ENCODE measurements at regions not wholly inside any gene's neighbourhood (a gene's known extent, or its start where the extent isn't known, plus 50 kb on each side); places are given as distances from the start of the nearest gene placed in this dataset.
"Not testable (repeated sequence)": the region's sequence is repeated elsewhere in the genome, so short reads cannot be mapped to it uniquely, and the experiment has no call there.

DNA sequence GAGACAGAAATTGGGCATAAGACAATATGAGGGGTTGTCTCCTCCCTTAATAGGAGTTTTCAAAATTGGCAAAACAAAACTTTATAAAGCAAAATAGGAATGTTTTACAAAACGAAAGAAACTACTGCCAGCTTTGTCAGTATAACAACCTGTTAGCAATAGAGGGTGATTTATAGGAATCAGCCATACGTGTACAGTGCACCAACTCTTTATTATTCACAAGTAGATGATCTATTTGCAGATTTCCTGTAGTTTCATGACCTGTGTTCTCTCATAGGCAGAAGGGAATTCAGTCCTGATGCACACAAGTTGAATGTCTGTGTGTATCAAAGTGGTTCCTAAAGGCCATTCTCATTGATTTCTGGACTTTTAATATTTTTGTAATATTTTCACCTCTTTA lies 116.3 kb downstream of the MFAP3L start:
- Mint-ChIP-seq H3K4me1 (ENCODE audit: low read depth) (no peaks in the 10 kb centered on the region), H3K9me3 (no peaks in the 10 kb centered on the region), H3K36me3 (ENCODE audit: insufficient read depth in 2 of 2) (no peaks in the 10 kb centered on the region), H3K27me3 (ENCODE audit: low read depth) (no peaks in the 10 kb centered on the region), H3K4me3 (no peak overlapping the region), H3K27ac (no peak overlapping the region)
- DNase-seq (no peak), ATAC-seq (replicated peaks in 1 of 2) (no peak)

DNA sequence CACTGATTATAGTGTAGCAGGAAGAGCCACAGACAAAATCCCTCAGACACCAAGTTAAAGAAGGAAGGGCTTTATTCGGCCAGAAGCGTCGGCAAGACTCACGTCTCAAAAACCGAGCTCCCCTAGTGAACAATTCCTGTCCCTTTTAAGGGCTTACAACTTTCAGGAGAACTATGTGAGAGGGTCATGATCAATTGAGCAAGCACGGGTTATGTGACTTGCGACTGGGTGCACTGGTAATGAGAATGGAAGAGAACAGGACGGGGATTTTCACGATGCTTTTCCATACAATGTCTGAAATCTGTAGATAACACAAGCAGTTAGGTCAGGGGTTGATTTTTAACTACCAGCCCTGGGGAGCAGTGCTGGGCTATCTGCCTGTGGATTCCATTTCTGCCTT lies 116.7 kb downstream of the MFAP3L start:
- Mint-ChIP-seq H3K4me3 (no peak overlapping the region), H3K9me3 (no peaks in the 10 kb centered on the region), H3K27ac (no peak overlapping the region), H3K36me3 (ENCODE audit: insufficient read depth in 2 of 2) (no peaks in the 10 kb centered on the region), H3K27me3 (ENCODE audit: low read depth) (no peaks in the 10 kb centered on the region), H3K4me1 (ENCODE audit: low read depth) (no peaks in the 10 kb centered on the region)
- no peak for DNase-seq
- no peak for ATAC-seq (replicated peaks in 1 of 2)

DNA sequence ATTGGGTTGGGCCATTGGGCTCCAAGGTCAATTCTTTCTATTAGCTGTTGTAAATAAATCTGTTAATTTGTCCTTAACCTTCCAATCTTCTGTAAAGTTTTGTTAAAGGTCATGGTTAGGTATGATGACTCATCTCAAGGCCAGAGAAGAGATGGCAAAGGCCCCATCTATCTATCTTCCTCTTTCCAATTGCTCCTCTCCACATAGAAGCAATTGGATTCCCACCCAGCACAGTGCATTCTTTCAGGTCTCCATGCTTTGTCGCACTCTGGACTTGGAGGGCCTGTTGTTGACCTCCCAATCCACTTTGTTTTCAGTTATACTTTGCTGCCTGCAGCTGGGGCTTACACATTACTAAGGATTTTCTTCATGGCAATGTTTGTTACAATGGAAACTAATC lies 118.5 kb downstream of the MFAP3L start:
- no peak for DNase-seq
- Mint-ChIP-seq H3K4me3 (no peak overlapping the region), H3K36me3 (ENCODE audit: insufficient read depth in 2 of 2) (no peaks in the 10 kb centered on the region), H3K9me3 (no peaks in the 10 kb centered on the region), H3K4me1 (ENCODE audit: low read depth) (no peaks in the 10 kb centered on the region), H3K27ac (no peak overlapping the region), H3K27me3 (ENCODE audit: low read depth) (peaks cover 8% of the 10 kb centered on the region)
- ATAC-seq (replicated peaks in 1 of 2): no peak

DNA sequence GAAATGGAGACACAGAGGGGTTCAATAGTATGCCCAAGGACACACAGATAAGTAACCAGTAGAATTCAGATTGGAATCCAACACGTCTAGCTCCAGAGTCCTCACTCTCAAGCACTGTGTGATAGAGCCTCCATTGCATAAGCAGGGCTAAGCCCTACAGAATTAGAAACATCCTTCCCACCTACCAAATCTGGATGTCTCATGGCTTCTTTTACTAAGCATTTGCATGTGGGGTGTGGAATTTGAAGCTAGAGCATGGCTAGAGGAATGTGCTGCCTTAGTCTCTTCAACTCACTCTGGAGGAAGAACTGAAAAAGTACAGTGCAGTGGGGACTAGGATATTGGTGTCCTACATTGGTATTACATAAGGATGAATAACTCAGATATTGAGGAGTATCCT lies 119.4 kb downstream of the MFAP3L start:
- Mint-ChIP-seq H3K27ac (no peak overlapping the region), H3K36me3 (ENCODE audit: insufficient read depth in 2 of 2) (no peaks in the 10 kb centered on the region), H3K4me1 (ENCODE audit: low read depth) (no peaks in the 10 kb centered on the region), H3K4me3 (no peak overlapping the region), H3K27me3 (ENCODE audit: low read depth) (peaks cover 8% of the 10 kb centered on the region), H3K9me3 (no peaks in the 10 kb centered on the region)
- no peak for ATAC-seq (replicated peaks in 1 of 2)
- no peak for DNase-seq

DNA sequence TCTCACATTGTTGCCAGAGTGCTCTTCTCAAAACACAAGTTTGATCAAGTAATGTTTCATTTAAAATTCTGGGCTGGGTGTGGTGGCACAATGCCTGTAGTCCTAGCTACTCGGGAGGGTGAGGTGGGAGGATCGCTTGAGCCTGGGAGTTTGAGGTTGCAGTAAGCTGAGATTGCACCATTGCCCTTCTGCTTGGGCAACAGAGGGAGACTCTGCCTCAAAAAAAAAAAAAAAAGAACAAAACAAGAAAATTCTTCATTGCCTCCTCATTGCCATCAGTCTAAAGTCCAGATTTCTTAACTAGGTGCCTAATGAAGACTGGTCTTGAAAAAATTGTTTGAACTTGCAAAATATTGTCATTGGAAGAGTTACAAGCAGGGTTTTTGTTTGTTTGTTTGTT lies 120.1 kb downstream of the MFAP3L start:
- H3K4me3 Mint-ChIP-seq: no peak overlapping the region
- no peaks in the 10 kb centered on the region for H3K9me3 Mint-ChIP-seq
- H3K27ac Mint-ChIP-seq: no peak overlapping the region
- H3K27me3 Mint-ChIP-seq (ENCODE audit: low read depth): peaks cover 8% of the 10 kb centered on the region
- ATAC-seq (replicated peaks in 1 of 2): no peak
- no peak for DNase-seq
- H3K36me3 Mint-ChIP-seq (ENCODE audit: insufficient read depth in 2 of 2): no peaks in the 10 kb centered on the region
- H3K4me1 Mint-ChIP-seq (ENCODE audit: low read depth): no peaks in the 10 kb centered on the region

DNA sequence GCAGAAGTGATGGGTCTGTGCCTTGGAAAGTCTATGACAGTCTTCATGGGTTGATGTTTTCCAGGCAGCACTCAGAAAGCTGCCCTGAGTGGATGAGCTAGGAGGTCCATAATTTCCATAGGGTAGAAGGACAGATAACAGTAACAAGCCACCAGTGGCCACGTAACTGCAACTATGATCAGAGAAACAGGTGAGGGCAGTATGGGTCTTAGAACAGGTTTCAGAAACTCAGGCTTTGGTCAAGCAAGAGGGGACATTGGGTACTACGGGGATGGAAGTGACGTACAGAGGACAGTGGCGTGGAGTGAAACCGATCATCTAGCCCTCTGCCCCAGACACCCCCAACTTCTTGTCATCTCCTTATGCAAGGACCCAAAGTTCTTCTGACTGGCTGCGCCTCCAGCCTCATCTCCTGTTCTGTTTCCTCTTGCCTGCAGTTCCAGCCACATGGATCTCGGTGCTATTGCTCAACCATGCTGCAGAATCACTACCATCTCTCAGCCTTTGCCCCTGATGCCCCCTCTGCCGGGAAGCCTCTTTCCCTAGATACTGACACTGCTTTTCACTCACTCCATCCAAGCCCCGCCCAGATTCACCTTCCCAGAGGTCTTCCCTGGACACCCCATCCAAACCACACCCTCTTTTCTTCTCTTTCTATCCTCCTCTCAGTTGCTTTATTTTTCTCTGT lies 123.4 kb downstream of the MFAP3L start:
- DNase-seq (no peak), ATAC-seq (replicated peaks in 1 of 2) (no peak)
- Mint-ChIP-seq H3K27me3 (ENCODE audit: low read depth) (peaks cover 8% of the 10 kb centered on the region), H3K4me1 (ENCODE audit: low read depth) (no peaks in the 10 kb centered on the region), H3K27ac (no peak overlapping the region), H3K4me3 (no peak overlapping the region), H3K36me3 (ENCODE audit: insufficient read depth in 2 of 2) (no peaks in the 10 kb centered on the region), H3K9me3 (no peaks in the 10 kb centered on the region)

DNA sequence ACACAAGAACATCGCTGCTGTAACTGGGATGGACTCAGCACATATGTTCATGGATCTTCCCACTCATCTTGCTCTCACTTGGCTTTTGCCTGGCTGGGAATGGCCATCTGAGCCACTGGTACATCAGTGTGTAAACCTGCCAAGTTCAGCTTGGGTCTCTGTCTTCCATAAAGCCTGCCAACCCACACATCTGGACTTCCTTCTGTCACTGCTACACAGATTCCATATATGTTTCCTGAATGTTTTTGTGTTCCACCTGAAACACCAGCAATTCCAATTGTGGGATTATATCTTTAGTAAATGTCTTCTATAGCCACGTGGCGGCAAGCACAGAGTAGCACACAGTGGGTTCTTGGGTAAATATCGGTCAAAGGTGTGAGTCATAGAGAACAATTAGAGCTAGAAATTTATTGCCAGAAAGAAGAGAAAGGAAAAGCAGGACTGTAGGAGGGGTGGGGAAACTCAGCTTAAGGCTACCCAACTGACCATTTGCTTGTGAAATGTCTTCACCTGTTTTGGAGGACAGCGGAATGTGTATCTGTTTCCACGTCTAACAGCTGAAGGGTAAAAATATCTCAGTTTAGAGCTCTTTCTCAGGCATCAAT lies 125.9 kb downstream of the MFAP3L start:
- Mint-ChIP-seq H3K27me3 (ENCODE audit: low read depth) (peaks cover 8% of the 10 kb centered on the region), H3K27ac (no peak overlapping the region), H3K4me1 (ENCODE audit: low read depth) (no peaks in the 10 kb centered on the region), H3K36me3 (ENCODE audit: insufficient read depth in 2 of 2) (no peaks in the 10 kb centered on the region), H3K4me3 (no peak overlapping the region), H3K9me3 (no peaks in the 10 kb centered on the region)
- ATAC-seq (replicated peaks in 1 of 2): no peak
- no peak for DNase-seq

DNA sequence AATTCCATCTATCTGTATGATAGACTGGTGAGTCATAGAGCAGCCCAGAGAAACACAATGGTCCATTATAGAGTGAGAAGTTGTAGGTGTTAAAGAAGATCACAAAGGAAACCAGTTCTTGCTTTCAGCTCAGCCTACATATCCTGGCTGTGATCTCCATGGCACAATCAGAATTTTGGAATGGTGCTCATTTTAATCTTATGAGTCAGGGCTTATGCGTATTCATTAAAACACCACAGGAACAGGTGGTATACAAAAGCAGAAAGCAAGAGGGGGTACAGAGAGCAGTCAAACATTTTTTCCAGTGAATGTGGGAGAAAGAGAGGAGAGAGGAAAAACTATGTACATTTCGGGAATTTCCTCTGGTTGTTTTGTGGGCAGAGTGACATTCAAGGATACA lies 126.9 kb downstream of the MFAP3L start:
- ATAC-seq (replicated peaks in 1 of 2): no peak

DNA sequence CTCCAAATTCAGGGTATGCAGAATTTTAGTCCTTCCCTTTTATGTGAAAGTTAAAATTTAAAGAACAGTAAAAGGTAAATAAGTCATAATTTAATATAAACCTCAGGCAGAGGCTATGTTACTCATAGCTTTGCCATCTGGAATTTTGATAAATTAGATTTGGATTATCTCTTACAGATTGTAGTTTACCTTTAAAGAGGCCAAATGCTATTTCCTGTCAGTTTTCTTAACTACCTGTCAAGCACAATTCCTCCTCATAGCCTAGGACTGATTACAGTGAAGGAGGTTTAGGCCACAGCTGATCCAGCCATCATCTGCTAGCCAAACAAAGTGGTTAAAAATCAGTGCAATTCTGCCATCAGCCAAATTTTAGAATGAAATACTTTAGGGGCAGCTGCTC lies 128.1 kb downstream of the MFAP3L start:
- Mint-ChIP-seq H3K4me3 (no peak overlapping the region), H3K4me1 (ENCODE audit: low read depth) (no peaks in the 10 kb centered on the region), H3K9me3 (no peaks in the 10 kb centered on the region), H3K27me3 (ENCODE audit: low read depth) (peaks cover 3% of the 10 kb centered on the region), H3K27ac (no peak overlapping the region), H3K36me3 (ENCODE audit: insufficient read depth in 2 of 2) (no peaks in the 10 kb centered on the region)
- ATAC-seq (replicated peaks in 1 of 2): no peak
- no peak for DNase-seq

More for the DNA sequence above, 126.9 kb downstream of the MFAP3L start:
- no peak for DNase-seq
- H3K36me3 Mint-ChIP-seq (ENCODE audit: insufficient read depth in 2 of 2): no peaks in the 10 kb centered on the region
- no peaks in the 10 kb centered on the region for H3K9me3 Mint-ChIP-seq
- no peaks in the 10 kb centered on the region for H3K4me1 Mint-ChIP-seq (ENCODE audit: low read depth)
- H3K27me3 Mint-ChIP-seq (ENCODE audit: low read depth): peaks cover 8% of the 10 kb centered on the region
- H3K4me3 Mint-ChIP-seq: no peak overlapping the region
- H3K27ac Mint-ChIP-seq: no peak overlapping the region

DNA sequence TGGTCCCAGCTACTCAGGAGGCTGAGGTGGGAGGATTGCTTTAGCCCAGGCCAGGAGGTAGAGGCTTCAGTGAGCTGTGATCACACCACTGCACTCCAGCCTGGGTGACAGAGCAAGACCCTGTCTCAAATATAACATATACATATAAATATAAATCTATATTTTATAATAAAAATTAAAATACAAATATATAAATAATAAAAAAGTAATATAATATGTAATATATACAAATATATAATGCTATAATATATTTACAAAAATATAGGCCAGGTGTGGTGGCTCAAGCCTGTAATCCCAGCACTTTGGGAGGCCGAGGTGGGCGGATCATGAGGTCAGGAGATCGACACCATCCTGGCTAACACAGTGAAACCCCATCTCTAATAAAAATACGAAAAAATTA lies 131.4 kb downstream of the MFAP3L start:
- H3K4me1 Mint-ChIP-seq (ENCODE audit: low read depth); DNase-seq; H3K27ac Mint-ChIP-seq; H3K4me3 Mint-ChIP-seq; ATAC-seq (replicated peaks in 1 of 2); H3K9me3 Mint-ChIP-seq; H3K36me3 Mint-ChIP-seq (ENCODE audit: insufficient read depth in 2 of 2); H3K27me3 Mint-ChIP-seq (ENCODE audit: low read depth): not testable (repeated sequence)

DNA sequence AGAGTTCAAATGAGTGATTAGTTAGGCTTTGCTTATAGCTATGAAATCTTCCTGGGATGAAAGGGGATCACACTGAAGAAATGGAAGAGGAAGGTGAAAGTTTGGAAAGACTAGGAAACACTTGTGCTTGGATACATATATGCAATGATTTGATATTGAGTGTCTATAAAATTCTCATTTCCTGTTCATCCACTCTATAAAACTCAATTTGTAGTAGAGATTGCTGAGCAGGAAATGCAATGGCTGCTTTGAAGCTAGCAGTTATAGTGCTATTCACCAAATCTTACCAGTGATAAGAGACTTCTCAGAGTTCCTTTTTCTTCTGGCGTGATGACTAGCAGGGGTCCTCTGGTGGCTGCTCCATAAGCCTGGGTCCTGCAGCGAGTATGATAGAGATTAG lies 128.1 kb upstream of the HPF1 start:
- Mint-ChIP-seq H3K9me3 (peaks cover 0 to 4% of the 10 kb centered on the region in 2 donors), H3K36me3 (ENCODE audit: insufficient read depth in 2 of 2) (peaks cover 0 to 2% of the 10 kb centered on the region in 2 donors), H3K4me3 (no peak overlapping the region), H3K4me1 (ENCODE audit: low read depth) (no peaks in the 10 kb centered on the region), H3K27me3 (ENCODE audit: low read depth) (no peaks in the 10 kb centered on the region), H3K27ac (no peak overlapping the region)
- no peak for DNase-seq
- ATAC-seq (replicated peaks in 1 of 2): no peak

DNA sequence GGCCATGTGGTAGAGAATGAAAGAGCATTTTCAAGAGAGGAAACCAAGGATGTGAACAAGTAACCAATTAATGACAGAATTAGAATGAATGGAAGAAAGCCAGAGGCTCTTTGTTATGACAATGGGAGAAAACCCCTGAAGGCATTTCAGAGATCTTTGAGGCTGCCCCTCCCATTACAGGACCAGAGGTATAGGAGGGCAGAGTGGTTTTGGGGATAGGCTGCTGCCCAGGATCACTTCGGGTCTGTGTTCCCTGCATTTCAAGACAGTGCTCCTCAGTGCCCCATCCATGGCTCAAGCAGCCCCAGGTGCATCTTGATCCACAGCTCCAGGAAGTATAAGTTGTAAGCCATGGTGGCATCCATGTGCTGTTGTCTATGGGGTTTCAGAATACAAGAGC lies 124.0 kb upstream of the HPF1 start:
- DNase-seq: no peak
- H3K4me1 Mint-ChIP-seq (ENCODE audit: low read depth): no peaks in the 10 kb centered on the region
- H3K27ac Mint-ChIP-seq: no peak overlapping the region
- peaks cover 5% of the 10 kb centered on the region for H3K27me3 Mint-ChIP-seq (ENCODE audit: low read depth)
- no peak overlapping the region for H3K4me3 Mint-ChIP-seq
- no peak for ATAC-seq (replicated peaks in 1 of 2)
- H3K36me3 Mint-ChIP-seq (ENCODE audit: insufficient read depth in 2 of 2): no peaks in the 10 kb centered on the region
- no peaks in the 10 kb centered on the region for H3K9me3 Mint-ChIP-seq

DNA sequence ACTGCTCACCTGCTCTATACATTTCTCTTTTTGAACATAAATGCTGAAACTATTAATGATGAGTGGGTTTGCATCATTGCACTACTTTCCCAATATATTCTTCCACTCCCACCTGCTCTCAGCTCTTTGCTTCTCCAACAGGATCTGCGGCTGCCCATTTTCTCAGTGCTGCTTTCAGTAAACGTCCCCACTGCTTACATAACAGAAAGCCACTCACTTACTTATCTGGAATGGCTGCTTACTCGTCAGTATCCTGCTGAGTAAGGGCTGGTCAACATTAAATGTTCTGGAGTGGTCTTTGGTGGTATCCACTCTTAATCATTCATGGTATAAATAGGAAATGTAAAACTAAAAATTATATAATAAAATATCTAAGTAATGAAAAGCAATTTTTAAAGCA lies 112.8 kb upstream of the HPF1 start:
- DNase-seq (no peak), ATAC-seq (replicated peaks in 1 of 2) (no peak)
- Mint-ChIP-seq H3K27ac (no peak overlapping the region), H3K27me3 (ENCODE audit: low read depth) (no peaks in the 10 kb centered on the region), H3K9me3 (no peaks in the 10 kb centered on the region), H3K4me1 (ENCODE audit: low read depth) (no peaks in the 10 kb centered on the region), H3K36me3 (ENCODE audit: insufficient read depth in 2 of 2) (no peaks in the 10 kb centered on the region), H3K4me3 (no peak overlapping the region)

DNA sequence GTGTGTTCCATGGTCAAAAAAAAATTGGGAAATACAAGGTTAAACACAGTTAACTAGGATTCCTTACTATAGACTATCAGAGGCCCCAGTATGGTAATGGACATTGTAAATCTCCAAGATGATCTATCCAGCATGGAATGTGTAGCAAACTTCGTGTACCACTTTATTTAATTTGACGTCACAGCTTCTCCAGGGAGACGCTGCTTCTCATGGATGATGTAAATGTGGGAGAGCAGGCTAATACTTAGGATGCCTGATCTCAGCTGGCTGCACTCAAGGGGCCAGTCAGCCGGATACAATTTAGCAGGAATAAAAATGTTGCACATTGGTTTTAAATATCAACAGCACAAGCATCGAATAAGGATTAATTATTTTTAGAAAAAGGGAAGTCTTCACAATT lies 111.7 kb upstream of the HPF1 start:
- ATAC-seq (replicated peaks in 1 of 2) (no peak), DNase-seq (no peak)
- H3K4me1 Mint-ChIP-seq (ENCODE audit: low read depth): no peaks in the 10 kb centered on the region
- H3K4me3 Mint-ChIP-seq: no peak overlapping the region
- H3K27me3 Mint-ChIP-seq (ENCODE audit: low read depth): no peaks in the 10 kb centered on the region
- no peak overlapping the region for H3K27ac Mint-ChIP-seq
- H3K36me3 Mint-ChIP-seq (ENCODE audit: insufficient read depth in 2 of 2): no peaks in the 10 kb centered on the region
- H3K9me3 Mint-ChIP-seq: no peaks in the 10 kb centered on the region

All from activated T-cell treated with anti-CD3 and anti-CD28 coated beads, Interleukin-2, amount 50 U/mL, for 72 hours (primary cell).